Effector memory CD4-positive, alpha-beta T cell (primary cell): ENCODE measurements at regions not wholly inside any gene's neighbourhood (a gene's known extent, or its start where the extent isn't known, plus 50 kb on each side); places are given as distances from the start of the nearest gene placed in this dataset.
"Not testable (repeated sequence)": the region's sequence is repeated elsewhere in the genome, so short reads cannot be mapped to it uniquely, and the experiment has no call there.

Experiments used
- DNase-seq, 3 donors: peaks; one replicate each; pipeline ENCODE4 v3.0.0-alpha.2; 2020
- H3K27ac ChIP-seq: 2 replicates; pipeline ENCODE4 v1.7.0; 2013; ENCODE audit warnings: mild to moderate bottlenecking, low read length, moderate library complexity; ENCODE audit not compliant: insufficient read depth, poor library complexity, severe bottlenecking
- H3K27me3 ChIP-seq: replicated peaks from 2 replicates; pipeline ENCODE4 v1.7.0; 2013; ENCODE audit warnings: mild to moderate bottlenecking, low read length; ENCODE audit not compliant: insufficient read depth, control insufficient read depth, poor library complexity, severe bottlenecking
- H3K36me3 ChIP-seq: 2 replicates; pipeline ENCODE4 v1.7.0; 2013; ENCODE audit warnings: mild to moderate bottlenecking, low read length, moderate library complexity; ENCODE audit not compliant: control insufficient read depth, insufficient read depth
- H3K4me1 ChIP-seq: 2 replicates; pipeline ENCODE4 v1.7.0; 2013; ENCODE audit warnings: low read length, mild to moderate bottlenecking; ENCODE audit not compliant: control insufficient read depth, insufficient read depth, poor library complexity, severe bottlenecking
- H3K4me3 ChIP-seq: 2 replicates; pipeline ENCODE4 v1.7.0; 2013; ENCODE audit warnings: low read length, low read depth, mild to moderate bottlenecking; ENCODE audit not compliant: insufficient read depth, poor library complexity, severe bottlenecking
- H3K9me3 ChIP-seq: 2 replicates; pipeline ENCODE4 v1.7.0; 2013; ENCODE audit warnings: mild to moderate bottlenecking, low read length, moderate library complexity; ENCODE audit not compliant: control insufficient read depth

DNA sequence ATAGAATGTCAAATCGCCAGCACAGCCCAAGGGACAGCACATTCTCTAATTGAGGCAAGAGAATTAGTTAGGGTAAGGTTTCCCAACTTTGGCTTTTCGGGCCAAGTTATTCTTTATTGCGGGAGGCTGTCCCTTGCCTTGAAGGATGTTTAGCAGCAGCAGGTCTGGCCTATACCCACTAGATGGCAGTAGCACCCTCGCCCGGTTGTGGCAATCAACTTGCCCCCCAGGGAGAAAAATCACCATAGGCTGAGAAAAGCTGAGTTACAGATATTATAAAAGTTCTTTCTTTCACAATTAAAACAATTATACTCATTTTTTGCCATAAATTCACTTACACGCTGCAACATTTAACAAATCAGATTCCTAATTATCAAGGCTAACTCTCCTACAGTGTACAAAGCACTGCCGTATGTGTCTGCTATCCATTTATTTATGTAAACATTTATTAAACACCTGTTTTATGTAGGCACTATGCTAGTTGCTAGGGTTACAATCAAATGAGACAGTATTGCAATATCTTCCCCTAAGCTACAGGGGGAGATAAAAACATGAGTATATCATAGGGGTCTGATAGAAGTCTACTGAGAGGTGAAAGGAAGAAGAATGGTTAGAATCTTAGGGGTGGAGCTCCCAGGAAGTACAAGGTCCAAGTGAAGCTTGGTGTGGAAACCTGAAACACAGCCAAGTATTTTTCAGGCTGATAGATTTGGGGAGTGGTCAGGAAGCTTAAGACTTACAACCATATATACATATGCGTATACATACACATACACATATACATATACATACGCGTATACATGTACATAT is 452.3 kb downstream of the RAB38 start:
- DNase-seq, result no peak
- Histone ChIP-seq H3K27ac (no peak overlapping the region), H3K27me3 (no peaks in the 10 kb centered on the region), H3K9me3 (no peaks in the 10 kb centered on the region), H3K4me1 (no peaks in the 10 kb centered on the region), H3K4me3 (no peak overlapping the region), H3K36me3 (no peaks in the 10 kb centered on the region)

DNA sequence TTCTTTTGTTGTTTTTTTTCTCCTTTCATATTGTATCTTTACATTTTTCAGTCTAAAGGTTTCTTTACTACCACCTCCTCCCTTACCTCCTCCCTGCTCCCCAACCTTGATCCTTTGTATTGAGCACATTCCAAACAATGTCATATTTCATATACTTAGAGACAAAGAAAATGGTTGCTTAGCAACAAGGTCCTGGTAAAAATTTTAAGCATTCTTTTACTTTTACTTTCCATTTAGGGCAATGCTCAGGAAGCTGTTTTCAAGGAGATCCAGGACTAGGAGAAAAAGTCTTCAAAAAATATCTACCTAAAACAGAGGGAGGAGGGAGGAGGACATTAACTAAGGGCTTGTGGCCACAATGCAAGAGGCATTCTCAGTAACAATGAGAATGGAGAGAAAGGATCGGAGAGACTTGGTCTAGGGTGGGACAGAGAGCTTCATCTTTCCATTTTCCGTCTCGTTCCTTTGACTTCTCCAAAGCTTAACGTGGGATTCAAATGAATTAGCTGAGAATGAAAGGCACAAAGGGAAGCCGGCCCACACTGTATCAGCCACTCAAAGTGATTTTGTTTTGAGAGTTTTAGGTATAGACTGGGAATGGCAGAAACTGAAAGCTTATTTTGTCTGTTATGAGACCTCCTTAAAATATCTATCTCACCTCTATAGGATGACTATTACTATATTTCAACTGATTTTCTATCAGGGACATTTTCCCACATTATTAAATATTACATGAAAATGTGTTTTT is 455.7 kb downstream of the RAB38 start:
- Histone ChIP-seq H3K9me3 (no peaks in the 10 kb centered on the region), H3K4me3 (no peak overlapping the region), H3K27me3 (no peaks in the 10 kb centered on the region), H3K27ac (no peak overlapping the region), H3K36me3 (no peaks in the 10 kb centered on the region), H3K4me1 (no peaks in the 10 kb centered on the region)
- no peak for DNase-seq

DNA sequence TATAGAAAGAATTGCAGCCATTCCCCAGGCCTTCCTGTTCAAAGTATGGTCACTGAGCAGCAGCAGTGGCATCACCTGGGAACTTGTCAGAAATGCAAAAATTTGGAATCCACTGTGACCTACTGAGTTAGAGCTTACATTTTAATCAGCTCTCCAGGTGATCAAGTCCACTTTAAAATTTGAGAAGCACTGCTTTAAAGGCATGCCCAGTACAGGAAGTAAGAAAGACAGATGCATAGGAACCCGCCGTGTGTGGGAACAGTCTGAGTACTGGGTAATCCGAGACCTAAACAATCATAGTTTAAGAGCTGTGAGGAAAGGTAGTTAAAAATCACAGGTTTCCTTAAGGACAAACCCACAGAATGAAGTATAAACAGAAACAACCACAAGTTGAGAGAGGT is 462.4 kb downstream of the RAB38 start:
- H3K36me3 ChIP-seq, result no peaks in the 10 kb centered on the region
- no peak overlapping the region for H3K4me3 ChIP-seq
- no peaks in the 10 kb centered on the region for H3K9me3 ChIP-seq
- no peak overlapping the region for H3K27ac ChIP-seq
- H3K4me1 ChIP-seq, result no peaks in the 10 kb centered on the region
- DNase-seq, result no peak
- no peaks in the 10 kb centered on the region for H3K27me3 ChIP-seq

DNA sequence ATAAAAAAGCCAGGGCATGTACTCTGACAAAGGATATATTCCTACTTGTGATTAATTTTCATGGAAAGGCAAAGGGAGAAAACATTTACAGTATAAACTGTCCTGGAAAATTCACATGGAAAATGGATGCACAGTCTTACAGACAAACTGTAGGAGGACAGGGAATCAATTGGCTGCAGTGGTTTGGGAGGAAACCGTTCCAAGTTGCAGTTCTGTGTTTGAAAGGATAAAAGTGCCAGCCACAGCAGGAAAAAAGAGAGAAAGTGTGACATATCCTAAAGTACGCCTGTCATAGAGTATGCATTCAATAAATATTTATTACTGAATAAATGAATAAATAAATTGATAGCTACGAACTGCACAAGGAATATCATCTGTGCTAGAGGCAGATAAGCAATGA is 462.9 kb downstream of the RAB38 start:
- no peaks in the 10 kb centered on the region for H3K27me3 ChIP-seq
- no peak overlapping the region for H3K4me3 ChIP-seq
- no peaks in the 10 kb centered on the region for H3K9me3 ChIP-seq
- H3K4me1 ChIP-seq, result no peaks in the 10 kb centered on the region
- no peaks in the 10 kb centered on the region for H3K36me3 ChIP-seq
- no peak for DNase-seq
- no peak overlapping the region for H3K27ac ChIP-seq

DNA sequence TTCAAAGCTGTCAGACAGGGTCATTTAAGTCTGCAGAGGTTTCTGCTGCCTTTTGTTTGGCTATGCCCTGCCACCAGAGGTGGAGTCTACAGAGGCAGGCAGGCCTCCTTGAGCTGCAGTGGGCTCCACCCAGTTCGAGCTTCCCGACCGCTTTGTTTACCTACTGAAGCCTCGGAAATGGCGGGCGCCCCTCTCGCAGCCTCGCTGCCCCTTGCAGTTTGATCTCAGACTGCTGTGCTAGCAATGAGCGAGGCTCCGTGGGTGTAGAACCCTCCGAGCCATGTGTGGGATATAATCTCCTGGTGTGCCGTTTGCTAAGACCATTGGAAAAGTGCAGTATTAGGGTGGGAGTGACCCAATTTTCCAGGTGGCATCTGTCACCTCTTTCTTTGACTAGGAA is 471.7 kb downstream of the RAB38 start:
- H3K27ac ChIP-seq, DNase-seq: not testable (repeated sequence)

DNA sequence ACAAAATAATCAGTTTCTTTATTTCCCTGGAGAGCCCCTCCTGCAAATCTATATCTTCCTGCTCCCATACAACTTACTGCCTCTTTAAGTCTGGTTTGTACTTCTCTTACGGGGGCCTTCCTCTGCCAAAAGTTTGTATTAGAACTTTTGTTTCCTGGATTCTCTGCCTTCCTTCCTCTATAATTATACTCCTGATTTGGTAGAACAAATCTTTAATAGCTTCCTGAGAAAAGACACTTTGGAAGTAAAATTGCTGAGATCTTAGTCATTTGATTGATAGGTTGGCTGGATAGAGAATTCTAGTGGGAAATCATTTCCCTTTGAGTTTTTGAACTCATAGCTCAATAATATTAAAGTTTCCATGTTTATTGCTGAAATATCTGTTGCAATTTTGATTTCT is 499.2 kb downstream of the RAB38 start:
- no peaks in the 10 kb centered on the region for H3K36me3 ChIP-seq
- H3K4me1 ChIP-seq, result no peaks in the 10 kb centered on the region
- H3K27me3 ChIP-seq, result no peaks in the 10 kb centered on the region
- H3K27ac ChIP-seq, result no peak overlapping the region
- no peaks in the 10 kb centered on the region for H3K9me3 ChIP-seq
- DNase-seq, result no peak
- H3K4me3 ChIP-seq, result no peak overlapping the region

More for the DNA sequence above, 471.7 kb downstream of the RAB38 start:
- not testable (repeated sequence) for H3K9me3 ChIP-seq, H3K4me3 ChIP-seq, H3K27me3 ChIP-seq, H3K36me3 ChIP-seq, H3K4me1 ChIP-seq

DNA sequence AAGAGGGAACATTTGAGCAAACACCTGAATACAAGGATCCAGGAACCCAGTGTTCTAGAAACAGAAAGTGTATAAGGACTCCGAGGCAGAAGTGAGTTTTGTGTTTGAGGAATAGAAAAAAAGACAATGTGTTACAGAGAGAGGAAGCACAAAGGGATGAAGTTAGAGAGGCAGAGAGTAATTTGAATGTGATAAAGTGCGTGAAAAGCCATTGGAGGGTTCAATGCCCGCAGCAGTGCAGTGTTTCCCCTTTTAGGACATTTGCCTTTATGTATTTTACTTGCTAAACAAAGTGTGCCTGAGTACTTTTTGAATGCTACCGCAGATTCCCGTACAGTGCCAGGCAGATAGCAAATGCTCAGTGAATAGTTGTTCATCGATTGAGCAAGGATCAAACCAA is 508.5 kb downstream of the RAB38 start:
- Histone ChIP-seq H3K36me3 (no peaks in the 10 kb centered on the region), H3K4me3 (no peak overlapping the region), H3K4me1 (no peaks in the 10 kb centered on the region), H3K27me3 (no peaks in the 10 kb centered on the region), H3K9me3 (no peaks in the 10 kb centered on the region), H3K27ac (no peak overlapping the region)
- no peak for DNase-seq

DNA sequence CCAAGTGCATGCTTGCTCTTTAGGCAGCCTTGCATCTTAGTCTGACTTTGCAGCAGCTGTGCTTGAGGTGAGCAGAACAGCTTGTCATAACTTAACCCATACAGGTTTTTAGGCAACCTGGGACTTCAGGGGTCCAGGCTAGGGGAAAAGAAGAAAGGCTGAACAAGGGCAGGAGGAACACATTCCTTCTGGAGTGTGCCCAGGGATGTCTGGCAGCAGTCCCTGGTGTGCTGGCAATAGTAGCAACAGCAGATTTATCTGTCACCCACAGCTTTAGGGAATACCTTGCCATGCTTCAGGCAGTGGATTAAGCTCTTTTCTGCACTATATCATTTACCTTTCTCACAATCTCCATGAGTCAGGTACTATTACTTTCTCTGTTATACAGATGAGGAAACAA is 513.0 kb downstream of the RAB38 start:
- DNase-seq, result no peak
- no peaks in the 10 kb centered on the region for H3K4me1 ChIP-seq
- H3K36me3 ChIP-seq, result no peaks in the 10 kb centered on the region
- H3K27ac ChIP-seq, result no peak overlapping the region
- no peaks in the 10 kb centered on the region for H3K9me3 ChIP-seq
- H3K27me3 ChIP-seq, result no peaks in the 10 kb centered on the region
- no peak overlapping the region for H3K4me3 ChIP-seq

DNA sequence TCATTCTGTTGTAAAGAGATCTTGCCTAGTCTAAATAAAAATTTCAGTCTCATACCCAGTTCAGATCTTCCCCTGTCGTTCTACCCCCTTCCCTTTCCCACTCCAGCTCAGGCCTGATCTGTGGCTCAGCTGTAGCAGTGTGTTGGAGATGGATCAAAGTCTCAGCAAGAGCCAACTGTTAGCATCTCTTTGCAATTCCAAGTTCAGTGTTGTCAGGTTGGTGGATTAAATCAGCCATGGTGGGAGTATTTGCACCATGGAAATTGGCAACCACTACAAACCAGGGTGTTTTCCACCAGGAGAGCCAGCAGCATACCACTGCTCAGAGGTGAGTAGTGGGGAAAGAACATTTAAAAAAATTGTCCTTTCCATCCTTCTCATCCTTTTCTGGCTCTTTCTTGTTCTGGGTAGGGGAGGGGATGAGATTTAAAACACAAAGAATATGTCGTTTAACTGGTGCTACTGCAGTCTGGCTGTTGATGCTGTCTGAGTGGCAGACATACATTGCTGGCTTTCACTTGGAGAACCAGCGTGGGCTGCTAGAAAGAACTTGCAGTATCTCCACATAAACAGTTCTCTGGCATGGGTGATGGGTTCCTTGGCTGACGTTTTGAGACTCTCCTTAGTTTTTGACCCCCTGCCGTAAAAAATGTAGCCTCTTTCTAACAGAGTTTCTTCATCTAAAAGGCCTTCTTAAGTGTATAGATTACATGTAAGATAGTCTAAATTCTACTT is 514.1 kb downstream of the RAB38 start:
- H3K4me3 ChIP-seq, result no peak overlapping the region
- no peaks in the 10 kb centered on the region for H3K9me3 ChIP-seq
- H3K27ac ChIP-seq, result no peak overlapping the region
- no peaks in the 10 kb centered on the region for H3K36me3 ChIP-seq
- no peaks in the 10 kb centered on the region for H3K4me1 ChIP-seq
- DNase-seq, result no peak
- H3K27me3 ChIP-seq, result no peaks in the 10 kb centered on the region

DNA sequence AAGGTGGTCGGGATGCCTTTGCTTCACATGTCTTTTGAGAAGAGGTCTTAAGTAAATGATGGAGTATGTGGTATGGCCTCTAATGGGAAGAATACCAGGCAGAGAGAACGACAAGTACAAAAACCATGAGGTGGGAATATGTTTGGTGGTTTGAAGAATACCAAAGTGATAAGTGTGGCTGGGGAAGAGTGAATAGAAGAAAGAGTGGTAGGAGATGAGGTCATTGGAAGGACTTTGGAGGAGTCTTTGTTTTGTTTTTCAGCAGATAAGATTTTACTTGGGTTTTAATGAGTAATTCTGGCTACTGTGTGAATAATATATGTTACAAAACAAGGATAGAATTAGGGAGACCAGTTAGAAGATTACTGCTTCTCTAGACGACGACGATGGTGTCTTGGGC is 515.4 kb downstream of the RAB38 start:
- Histone ChIP-seq H3K27me3 (no peaks in the 10 kb centered on the region), H3K9me3 (no peaks in the 10 kb centered on the region), H3K4me3 (no peak overlapping the region), H3K27ac (no peak overlapping the region), H3K36me3 (no peaks in the 10 kb centered on the region), H3K4me1 (no peaks in the 10 kb centered on the region)
- no peak for DNase-seq
